HepG2 (cell line): ENCODE measurements at regions not wholly inside any gene's neighbourhood (a gene's known extent, or its start where the extent isn't known, plus 50 kb on each side); places are given as distances from the start of the nearest gene placed in this dataset.

Experiments
- ATAC-seq: fragments of 200-7000 bp; cut with Tn5 transposase; 3 replicates; pipeline ENCODE4 v1.9.1; 2020; ENCODE audit warnings: mild to moderate bottlenecking, moderate library complexity
- BruUV-seq: library from RNA; stranded (reverse); fragments of 400-500 nt; replicated peaks from 2 replicates; lab custom pipeline; 2021; lab: Mats Ljungman, UMichigan
- CTCF ChIA-PET: fragments of 300-600 bp; formaldehyde crosslinking; extraction: SDS; loops from one replicate; lab custom pipeline; 2021; ENCODE audit warnings: low total read pairs, inconsistent platforms, low intra/inter-chr PET ratio; lab: Yijun Ruan, JAX
- POLR2A ChIA-PET: fragments of 350-600 bp; sonication (Branson Sonifier 250); formaldehyde crosslinking; loops from one replicate; lab custom pipeline; 2020; ENCODE audit warnings: antibody characterized with exemption, inconsistent platforms; lab: Yijun Ruan, JAX
- DNase-seq: peaks from one replicate; pipeline ENCODE4 v3.0.0-alpha.2; 2015; ENCODE audit warnings: low spot score
- FAIRE-seq: peaks from 3 replicates; lab custom pipeline; 2011; peaks lifted over from hg19 to GRCh38; lab: Jason Lieb, UNC
- H2AFZ ChIP-seq: one replicate; pipeline ENCODE4 v1.6.1; 2011; ENCODE audit warnings: low read length, inconsistent platforms
- H3K27ac ChIP-seq: fragments of 300-600 bp; 3 replicates; pipeline ENCODE4 v1.8.0; 2011; ENCODE audit warnings: mixed run types, mild to moderate bottlenecking, mixed read lengths, low read length, inconsistent platforms; ENCODE audit not compliant: insufficient read depth; ENCODE audit errors: extremely low read length
- H3K27me3 ChIP-seq, 2 experiments: fragments of 200-600 bp in 1 of 2; 2 replicates in 1 of 2; 3 replicates in 1 of 2; pipeline versions ENCODE4 v1.6.0 to v1.8.0; 2011; ENCODE audit warnings: low read length in 2 of 2, mild to moderate bottlenecking in 2 of 2, moderate library complexity in 2 of 2, inconsistent platforms in 1 of 2; ENCODE audit not compliant: insufficient read depth in 2 of 2, control insufficient read depth in 1 of 2
- H3K36me3 ChIP-seq, 2 experiments: fragments of 200-600 bp in 1 of 2; replicated peaks in 1 of 2; 2 replicates in 1 of 2; 3 replicates in 1 of 2; pipeline versions ENCODE4 v1.5.1 to v1.8.0; 2011; ENCODE audit warnings: low read length in 2 of 2, inconsistent platforms in 1 of 2; ENCODE audit not compliant: insufficient read depth in 2 of 2, control insufficient read depth in 1 of 2
- H3K4me1 ChIP-seq: 2 replicates; pipeline ENCODE4 v1.5.1; 2012; ENCODE audit warnings: low read length, inconsistent platforms; ENCODE audit not compliant: insufficient read depth
- H3K4me2 ChIP-seq: 2 replicates; pipeline ENCODE4 v1.6.0; 2011; ENCODE audit warnings: low read depth, low read length, inconsistent platforms
- H3K4me3 ChIP-seq, 3 experiments: fragments of 200-600 bp in 1 of 3; sonication (generic), shearing (Covaris generic) in 1 of 3; replicated peaks in 1 of 3; 2 replicates each; pipeline ENCODE4 v1.5.1; 2011 to 2016; ENCODE audit warnings: low read length in 3 of 3, inconsistent platforms in 2 of 3, low read depth in 2 of 3, mild to moderate bottlenecking in 2 of 3, control low read depth in 1 of 3, mixed read lengths in 1 of 3; ENCODE audit not compliant: insufficient read depth in 1 of 3
- H3K79me2 ChIP-seq: one replicate; pipeline ENCODE4 v1.6.1; 2011; ENCODE audit warnings: low read length, inconsistent platforms; ENCODE audit not compliant: insufficient read depth
- H3K9ac ChIP-seq: 2 replicates; pipeline ENCODE4 v1.6.0; 2011; ENCODE audit warnings: mild to moderate bottlenecking, low read depth, low read length, inconsistent platforms; ENCODE audit not compliant: insufficient read depth
- H3K9me3 ChIP-seq: 2 replicates; pipeline ENCODE4 v1.5.1; 2012; ENCODE audit warnings: mild to moderate bottlenecking, low read length
- H4K20me1 ChIP-seq: 2 replicates; pipeline ENCODE4 v1.6.0; 2011; ENCODE audit warnings: inconsistent platforms, mild to moderate bottlenecking, low read length, moderate library complexity; ENCODE audit not compliant: insufficient read depth
- KLF15 ChIP-seq: sonication (generic); formaldehyde crosslinking; IDR thresholded peaks from 2 replicates; pipeline ENCODE4 v1.8.1; 2023; ENCODE audit warnings: borderline replicate concordance, mild to moderate bottlenecking, inconsistent platforms, missing genetic modification reagents, mixed read lengths
- ZNF256 ChIP-seq: sonication (generic); formaldehyde crosslinking; conservative IDR thresholded peaks from 2 replicates; pipeline ENCODE4 v1.4.0; 2020; ENCODE audit warnings: missing genetic modification reagents
- WGBS: methylation state at CpG from one replicate; pipeline ENCODE4 v1.1.6; 2017; ENCODE audit warnings: low lambda C conversion rate; 5-methylcytosine and 5-hydroxymethylcytosine counted together
- in situ Hi-C: cut with HindIII; loops from 2 replicates; pipeline ENCODE4 v1.10.0; 2017; ENCODE audit warnings: low pct_unique_long_range_greater_than_20kb; ENCODE audit not compliant: extremely low pct_ligation_motif_present
- intact Hi-C: fragments of 100-400 bp; cut with micrococcal nuclease; formaldehyde crosslinking; loops from one replicate; pipeline ENCODE4 v1.10.0; 2022; ENCODE audit not compliant: unreplicated experiment
- TF ChIP-seq, protein P1 (sequence below): IDR thresholded peaks from 2 replicates; pipeline ENCODE4 v1.6.1; 2016; ENCODE audit warnings: low read depth, missing genetic modification reagents, missing compliant biosample characterization

DNA sequence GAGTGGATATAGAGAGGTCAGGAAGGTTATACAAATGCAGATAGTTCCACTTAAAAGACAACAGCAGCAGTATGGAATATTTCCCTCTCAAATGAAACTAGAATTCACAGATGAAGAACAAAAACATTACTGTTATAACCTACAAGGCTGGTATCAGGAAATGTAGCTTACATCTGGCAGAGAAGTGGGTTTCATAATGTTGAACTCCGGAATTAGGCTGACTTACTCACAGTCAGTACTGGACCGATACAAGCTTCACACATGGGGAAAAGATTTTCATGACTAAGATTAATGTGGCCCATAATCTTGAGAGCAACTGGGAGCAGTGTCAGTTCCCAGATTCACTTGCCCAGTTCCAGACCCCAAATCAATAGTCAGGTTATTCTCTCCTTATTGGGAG is 353.9 kb downstream of the DUSP6 start:
- H3K79me2 ChIP-seq = no peaks in the 10 kb centered on the region
- in situ Hi-C loops (loop anchor here (25.0 kb wide), 1 partner anchor 861 kb away; the partner anchor contains the start of genes CEP290 and TMTC3), intact Hi-C loops (no loop called here)
- H3K27ac ChIP-seq = no peak overlapping the region
- WGBS = 13% methylated on average over 2 of the region's 2 CpGs
- FAIRE-seq (no peak), ATAC-seq (no peak), DNase-seq (no peak)
- H3K27me3 ChIP-seq = no peaks in the 10 kb centered on the region
- H3K36me3 ChIP-seq = no peaks in the 10 kb centered on the region
- H2AFZ ChIP-seq = no peak overlapping the region
- H3K4me3 ChIP-seq = no peak overlapping the region
- no peak overlapping the region for H3K4me2 ChIP-seq
- ChIA-PET POLR2A (no interaction called here), CTCF (no interaction called here)
- TF ChIP-seq, protein P1, sequence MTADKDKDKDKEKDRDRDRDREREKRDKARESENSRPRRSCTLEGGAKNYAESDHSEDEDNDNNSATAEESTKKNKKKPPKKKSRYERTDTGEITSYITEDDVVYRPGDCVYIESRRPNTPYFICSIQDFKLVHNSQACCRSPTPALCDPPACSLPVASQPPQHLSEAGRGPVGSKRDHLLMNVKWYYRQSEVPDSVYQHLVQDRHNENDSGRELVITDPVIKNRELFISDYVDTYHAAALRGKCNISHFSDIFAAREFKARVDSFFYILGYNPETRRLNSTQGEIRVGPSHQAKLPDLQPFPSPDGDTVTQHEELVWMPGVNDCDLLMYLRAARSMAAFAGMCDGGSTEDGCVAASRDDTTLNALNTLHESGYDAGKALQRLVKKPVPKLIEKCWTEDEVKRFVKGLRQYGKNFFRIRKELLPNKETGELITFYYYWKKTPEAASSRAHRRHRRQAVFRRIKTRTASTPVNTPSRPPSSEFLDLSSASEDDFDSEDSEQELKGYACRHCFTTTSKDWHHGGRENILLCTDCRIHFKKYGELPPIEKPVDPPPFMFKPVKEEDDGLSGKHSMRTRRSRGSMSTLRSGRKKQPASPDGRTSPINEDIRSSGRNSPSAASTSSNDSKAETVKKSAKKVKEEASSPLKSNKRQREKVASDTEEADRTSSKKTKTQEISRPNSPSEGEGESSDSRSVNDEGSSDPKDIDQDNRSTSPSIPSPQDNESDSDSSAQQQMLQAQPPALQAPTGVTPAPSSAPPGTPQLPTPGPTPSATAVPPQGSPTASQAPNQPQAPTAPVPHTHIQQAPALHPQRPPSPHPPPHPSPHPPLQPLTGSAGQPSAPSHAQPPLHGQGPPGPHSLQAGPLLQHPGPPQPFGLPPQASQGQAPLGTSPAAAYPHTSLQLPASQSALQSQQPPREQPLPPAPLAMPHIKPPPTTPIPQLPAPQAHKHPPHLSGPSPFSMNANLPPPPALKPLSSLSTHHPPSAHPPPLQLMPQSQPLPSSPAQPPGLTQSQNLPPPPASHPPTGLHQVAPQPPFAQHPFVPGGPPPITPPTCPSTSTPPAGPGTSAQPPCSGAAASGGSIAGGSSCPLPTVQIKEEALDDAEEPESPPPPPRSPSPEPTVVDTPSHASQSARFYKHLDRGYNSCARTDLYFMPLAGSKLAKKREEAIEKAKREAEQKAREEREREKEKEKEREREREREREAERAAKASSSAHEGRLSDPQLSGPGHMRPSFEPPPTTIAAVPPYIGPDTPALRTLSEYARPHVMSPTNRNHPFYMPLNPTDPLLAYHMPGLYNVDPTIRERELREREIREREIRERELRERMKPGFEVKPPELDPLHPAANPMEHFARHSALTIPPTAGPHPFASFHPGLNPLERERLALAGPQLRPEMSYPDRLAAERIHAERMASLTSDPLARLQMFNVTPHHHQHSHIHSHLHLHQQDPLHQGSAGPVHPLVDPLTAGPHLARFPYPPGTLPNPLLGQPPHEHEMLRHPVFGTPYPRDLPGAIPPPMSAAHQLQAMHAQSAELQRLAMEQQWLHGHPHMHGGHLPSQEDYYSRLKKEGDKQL (CRISPR knock-in tag) = no peak
- TF ChIP-seq ZNF256 (no peak), KLF15 (CRISPR knock-in tag) (no peak)
- no TSS peak for BruUV-seq
- H4K20me1 ChIP-seq = no peaks in the 10 kb centered on the region
- no peaks in the 10 kb centered on the region for H3K4me1 ChIP-seq
- H3K9ac ChIP-seq = no peak overlapping the region
- no peaks in the 10 kb centered on the region for H3K9me3 ChIP-seq
